Fibroblast of mammary gland (primary cell): ENCODE measurements at regions not wholly inside any gene's neighbourhood (a gene's known extent, or its start where the extent isn't known, plus 50 kb on each side); places are given as distances from the start of the nearest gene placed in this dataset.

Source experiments
- DNase-seq: peaks from one replicate; pipeline ENCODE4 v3.0.0-alpha.2; 2010; ENCODE audit warnings: low read depth
- H3K4me3 ChIP-seq: 2 replicates; pipeline ENCODE4 v1.5.1; 2011; ENCODE audit warnings: low read depth, mild to moderate bottlenecking, low read length, moderate library complexity; ENCODE audit not compliant: control insufficient read depth
- TF ChIP-seq, protein P1 (sequence below): conservative IDR thresholded peaks from 2 replicates; pipeline ENCODE4 v1.5.1; 2011; ENCODE audit warnings: low read depth, low read length, inconsistent platforms; ENCODE audit not compliant: control insufficient read depth, insufficient read depth

DNA sequence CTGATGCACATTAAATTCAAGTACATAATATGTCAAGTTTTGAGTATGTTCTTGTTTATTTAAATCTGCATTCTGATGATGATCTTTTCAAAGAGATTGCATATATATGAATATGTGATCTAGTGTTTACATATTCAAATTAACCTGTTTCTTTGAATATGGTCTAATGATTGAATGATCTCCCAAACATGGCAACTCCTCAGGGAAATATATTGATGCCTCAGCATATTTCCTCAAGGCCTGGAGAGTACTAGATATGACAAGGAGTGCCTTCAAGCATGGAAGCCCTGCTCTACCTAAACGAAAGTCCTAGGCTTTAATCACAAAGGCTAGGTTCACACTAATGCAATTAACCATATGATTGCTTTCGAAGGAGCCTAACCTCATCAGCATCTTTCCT is 532.8 kb downstream of the ZIC1 start:
- no peak for DNase-seq
- H3K4me3 ChIP-seq = no peak overlapping the region
- TF ChIP-seq, protein P1, sequence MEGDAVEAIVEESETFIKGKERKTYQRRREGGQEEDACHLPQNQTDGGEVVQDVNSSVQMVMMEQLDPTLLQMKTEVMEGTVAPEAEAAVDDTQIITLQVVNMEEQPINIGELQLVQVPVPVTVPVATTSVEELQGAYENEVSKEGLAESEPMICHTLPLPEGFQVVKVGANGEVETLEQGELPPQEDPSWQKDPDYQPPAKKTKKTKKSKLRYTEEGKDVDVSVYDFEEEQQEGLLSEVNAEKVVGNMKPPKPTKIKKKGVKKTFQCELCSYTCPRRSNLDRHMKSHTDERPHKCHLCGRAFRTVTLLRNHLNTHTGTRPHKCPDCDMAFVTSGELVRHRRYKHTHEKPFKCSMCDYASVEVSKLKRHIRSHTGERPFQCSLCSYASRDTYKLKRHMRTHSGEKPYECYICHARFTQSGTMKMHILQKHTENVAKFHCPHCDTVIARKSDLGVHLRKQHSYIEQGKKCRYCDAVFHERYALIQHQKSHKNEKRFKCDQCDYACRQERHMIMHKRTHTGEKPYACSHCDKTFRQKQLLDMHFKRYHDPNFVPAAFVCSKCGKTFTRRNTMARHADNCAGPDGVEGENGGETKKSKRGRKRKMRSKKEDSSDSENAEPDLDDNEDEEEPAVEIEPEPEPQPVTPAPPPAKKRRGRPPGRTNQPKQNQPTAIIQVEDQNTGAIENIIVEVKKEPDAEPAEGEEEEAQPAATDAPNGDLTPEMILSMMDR = no peak

DNA sequence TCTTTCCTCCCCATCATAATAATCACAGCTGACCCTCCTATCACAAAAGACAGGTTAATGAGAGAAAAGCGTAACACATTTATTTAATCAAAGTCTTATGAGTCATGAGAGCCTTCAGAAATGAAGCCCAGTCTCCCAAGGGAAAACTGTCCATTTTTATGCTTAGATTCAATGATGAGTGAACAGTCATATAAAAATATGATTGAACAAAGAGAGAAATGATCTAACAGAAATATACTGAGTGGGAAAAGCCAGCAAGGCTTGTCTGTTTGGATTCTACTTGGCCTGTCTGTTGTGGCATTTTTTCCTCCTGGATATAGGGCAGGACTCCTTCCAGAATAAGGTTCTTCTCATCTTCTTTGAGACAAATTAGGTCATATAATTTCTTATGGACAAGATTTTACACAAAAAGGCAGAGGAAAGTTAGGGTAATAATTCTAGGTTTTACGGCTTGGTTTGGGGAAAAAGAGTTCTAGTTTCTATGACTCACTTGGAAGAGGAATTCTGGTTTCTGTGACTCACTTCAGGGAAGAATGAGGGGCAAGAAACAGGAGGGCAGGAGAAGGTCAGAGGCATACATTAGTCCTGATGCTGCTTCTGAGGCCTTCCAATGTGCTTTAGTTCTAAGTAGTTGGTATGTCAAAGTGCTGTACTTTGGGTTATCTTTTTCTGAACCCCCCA is 534.2 kb downstream of the ZIC1 start:
- peak; percentile 94 for DNase-seq
- H3K4me3 ChIP-seq = peak overlapping the region; percentile 19
- TF ChIP-seq, protein P1 = no peak

DNA sequence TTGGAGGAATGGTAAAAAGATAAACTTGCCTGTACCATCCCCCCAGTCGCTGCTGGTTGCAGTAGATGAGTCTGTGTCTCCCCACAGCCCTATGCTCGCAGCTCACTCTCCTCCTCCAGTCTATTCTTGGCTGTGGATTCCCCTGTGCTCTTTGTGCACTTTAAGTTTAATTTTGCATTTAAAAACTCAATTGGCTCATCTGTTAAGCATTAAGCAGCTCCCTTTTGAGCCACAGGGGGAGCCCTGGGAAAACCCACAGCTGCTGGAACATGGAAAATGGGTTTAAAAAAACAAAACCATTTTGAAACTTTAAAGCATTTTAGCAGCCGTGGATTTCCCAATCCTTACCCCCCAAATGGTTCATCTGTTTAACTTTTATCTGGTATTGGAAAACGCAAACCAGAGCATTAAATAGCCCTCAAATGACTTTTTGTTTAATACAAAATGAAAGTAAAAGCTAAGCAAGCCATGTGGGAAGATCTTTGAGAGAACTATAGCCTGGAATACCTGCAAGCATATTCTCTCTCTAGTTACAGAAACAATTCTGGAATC is 536.9 kb downstream of the ZIC1 start:
- TF ChIP-seq, protein P1 = peak; percentile 84
- peak overlapping the region; percentile 17 for H3K4me3 ChIP-seq
- peak; percentile 95 for DNase-seq

DNA sequence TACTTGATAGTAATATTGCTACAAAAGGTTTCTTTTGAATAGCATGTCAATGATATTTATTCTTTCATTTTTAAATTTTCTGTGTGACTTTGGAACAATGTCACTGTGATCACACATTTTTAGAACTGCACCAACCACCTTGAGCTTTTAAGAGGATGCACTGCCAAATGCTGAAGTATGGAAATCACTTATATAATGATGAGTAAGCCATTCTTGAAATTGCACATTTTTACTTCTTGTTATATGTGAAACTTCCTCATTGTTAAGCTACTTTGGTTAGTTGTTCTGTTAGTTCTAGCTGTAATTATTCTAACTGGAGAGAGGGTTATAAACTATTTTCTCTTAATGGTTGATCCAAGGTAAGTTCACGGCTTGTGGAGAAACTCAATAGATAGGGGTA is 547.5 kb downstream of the ZIC1 start:
- no peak overlapping the region for H3K4me3 ChIP-seq
- TF ChIP-seq, protein P1 = no peak
- no peak for DNase-seq

DNA sequence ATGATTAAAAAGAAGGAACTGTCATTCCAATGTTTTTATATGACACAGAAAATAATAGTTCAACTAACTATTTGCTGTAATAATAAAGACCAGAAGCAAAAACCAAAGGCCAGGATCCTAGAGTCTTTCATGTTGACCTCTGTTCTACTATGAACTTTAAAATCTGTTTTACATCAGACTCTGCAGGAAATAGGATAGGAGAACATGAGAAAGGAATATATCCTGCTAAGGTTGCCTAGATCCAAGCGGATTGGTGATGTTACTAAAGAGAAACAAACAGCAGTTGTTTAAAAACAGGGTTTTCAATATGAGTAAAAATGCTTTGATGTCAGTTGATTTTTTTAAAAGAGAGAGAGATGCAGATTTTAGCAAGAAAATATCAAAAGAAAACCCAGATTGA is 549.6 kb downstream of the ZIC1 start:
- no peak overlapping the region for H3K4me3 ChIP-seq
- TF ChIP-seq, protein P1 = no peak
- DNase-seq = no peak

DNA sequence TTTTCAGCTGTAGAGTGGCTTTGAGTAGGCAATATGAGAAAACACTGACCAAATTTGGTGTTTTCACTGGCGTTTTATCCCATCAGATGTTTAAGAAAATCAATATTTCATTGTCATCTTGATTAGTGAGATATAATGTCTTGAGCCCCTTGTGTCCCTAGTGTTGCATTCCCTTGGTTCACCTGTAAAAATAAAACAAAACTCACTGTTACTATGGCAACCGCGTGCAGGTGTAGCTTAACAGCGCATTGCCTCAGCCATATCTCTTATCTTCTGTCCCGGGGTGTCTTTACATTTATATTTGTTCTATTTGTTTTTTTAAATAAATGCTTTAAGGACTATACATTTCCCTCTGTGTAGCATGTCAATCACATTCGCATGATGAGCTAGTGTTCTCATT is 551.6 kb downstream of the ZIC1 start:
- H3K4me3 ChIP-seq = no peak overlapping the region
- TF ChIP-seq, protein P1 = no peak
- DNase-seq = no peak
